H1 (cell line): ENCODE measurements at regions not wholly inside any gene's neighbourhood (a gene's known extent, or its start where the extent isn't known, plus 50 kb on each side); places are given as distances from the start of the nearest gene placed in this dataset.

Experiments used
- CTCF ChIA-PET: fragments of 300-600 bp; sonication (Branson Sonifier 250); formaldehyde crosslinking; loops from one replicate; lab custom pipeline; 2021; ENCODE audit not compliant: partially characterized antibody; lab: Charles Lee
- POLR2A ChIA-PET: fragments of 300-600 bp; sonication (Branson Sonifier 250); formaldehyde crosslinking; loops from one replicate; lab custom pipeline; 2021; ENCODE audit warnings: inconsistent platforms; ENCODE audit not compliant: partially characterized antibody; lab: Charles Lee
- DNase-seq, 2 experiments: peaks; one replicate each; pipeline versions ENCODE4 v3.0.0 to v3.0.0-alpha.2; 2010 to 2022; ENCODE audit warnings: low spot score in 2 of 2, low read depth in 1 of 2, mixed read lengths in 1 of 2
- FAIRE-seq: peaks from 2 replicates; lab custom pipeline; 2011; peaks lifted over from hg19 to GRCh38; lab: Jason Lieb, UNC
- H2AFZ ChIP-seq: 2 replicates; pipeline ENCODE4 v1.8.1; 2012; ENCODE audit warnings: low read length, inconsistent platforms
- H2AK5ac ChIP-seq: 2 replicates; pipeline ENCODE4 v1.6.1; 2013; ENCODE audit warnings: low read depth, low read length
- H2BK120ac ChIP-seq: replicated peaks from 2 replicates; pipeline ENCODE3; 2013; ENCODE audit warnings: low read depth, low read length, inconsistent platforms
- H2BK12ac ChIP-seq: 2 replicates; pipeline ENCODE4 v1.6.1; 2013; ENCODE audit warnings: low read depth, low read length
- H2BK15ac ChIP-seq: 2 replicates; pipeline ENCODE4 v1.6.1; 2013; ENCODE audit warnings: low read length
- H2BK20ac ChIP-seq: 2 replicates; pipeline ENCODE4 v1.6.1; 2013; ENCODE audit warnings: low read length
- H2BK5ac ChIP-seq: 2 replicates; pipeline ENCODE4 v1.6.1; 2013; ENCODE audit warnings: low read depth, low read length
- H3K14ac ChIP-seq: 2 replicates; pipeline ENCODE4 v1.6.1; 2013; ENCODE audit warnings: inconsistent platforms; ENCODE audit not compliant: insufficient read length
- H3K18ac ChIP-seq: 2 replicates; pipeline ENCODE4 v1.6.1; 2013; ENCODE audit warnings: low read length; ENCODE audit errors: extremely low read depth
- H3K23ac ChIP-seq: 2 replicates; pipeline ENCODE4 v1.6.1; 2013; ENCODE audit warnings: inconsistent platforms; ENCODE audit not compliant: insufficient read length
- H3K23me2 ChIP-seq: 2 replicates; pipeline ENCODE4 v1.6.1; 2013; ENCODE audit warnings: low read depth, low read length
- H3K27ac ChIP-seq: 2 replicates; pipeline ENCODE4 v1.6.1; 2011; ENCODE audit warnings: low read depth, low read length, inconsistent platforms
- H3K27me3 ChIP-seq, 4 experiments: replicated peaks in 1 of 4; 1 replicate in 1 of 4; 2 replicates in 3 of 4; pipeline versions ENCODE4 v1.6.1 to v1.8.1; 2011 to 2013; ENCODE audit warnings: low read length in 3 of 4, mild to moderate bottlenecking in 3 of 4, inconsistent platforms in 2 of 4, mixed read lengths in 2 of 4, moderate library complexity in 1 of 4; ENCODE audit not compliant: control insufficient read depth in 3 of 4, insufficient read depth in 3 of 4; ENCODE audit errors: extremely low read depth in 1 of 4
- H3K36me3 ChIP-seq, 4 experiments: 2 replicates each; pipeline versions ENCODE4 v1.6.1 to v1.8.1; 2011 to 2013; ENCODE audit warnings: mild to moderate bottlenecking in 4 of 4, low read length in 3 of 4, moderate library complexity in 2 of 4, control low read depth in 1 of 4, inconsistent platforms in 1 of 4; ENCODE audit not compliant: insufficient read depth in 4 of 4, control insufficient read depth in 2 of 4
- H3K4ac ChIP-seq: replicated peaks from 2 replicates; pipeline ENCODE3; 2013; ENCODE audit warnings: low read length, low read depth, mixed read lengths, inconsistent platforms; ENCODE audit not compliant: insufficient read length
- H3K4me1 ChIP-seq, 4 experiments: replicated peaks in 1 of 4; 1 replicate in 1 of 4; 2 replicates in 3 of 4; pipeline versions ENCODE4 v1.6.1 to v1.8.1; 2011 to 2013; ENCODE audit warnings: low read length in 3 of 4, inconsistent platforms in 2 of 4, mixed read lengths in 1 of 4; ENCODE audit not compliant: insufficient read depth in 4 of 4, control insufficient read depth in 3 of 4
- H3K4me2 ChIP-seq, 2 experiments: 2 replicates each; pipeline versions ENCODE4 v1.6.1 to v1.8.1; 2011 to 2013; ENCODE audit warnings: low read depth in 2 of 2, low read length in 2 of 2, control low read depth in 1 of 2, inconsistent platforms in 1 of 2, mild to moderate bottlenecking in 1 of 2; ENCODE audit not compliant: insufficient read depth in 1 of 2
- H3K4me3 ChIP-seq, 4 experiments: fragments of 200-600, 300-600 bp in 1 of 4; sonication (generic), shearing (Covaris generic), sonication (Bioruptor Twin) in 1 of 4; 2 replicates each; pipeline versions ENCODE4 v1.5.1 to v1.8.1; 2011 to 2016; ENCODE audit warnings: low read length in 4 of 4, low read depth in 3 of 4, control low read depth in 2 of 4, inconsistent platforms in 2 of 4, mild to moderate bottlenecking in 2 of 4, mixed read lengths in 1 of 4, moderate library complexity in 1 of 4; ENCODE audit not compliant: insufficient read depth in 2 of 4; ENCODE audit errors: extremely low read depth in 1 of 4
- H3K56ac ChIP-seq: replicated peaks from 2 replicates; pipeline ENCODE3; 2013; ENCODE audit warnings: low read depth, mild to moderate bottlenecking, mixed read lengths, low read length, inconsistent platforms; ENCODE audit not compliant: insufficient read length
- H3K79me1 ChIP-seq: 2 replicates; pipeline ENCODE4 v1.6.1; 2013; ENCODE audit warnings: low read depth, low read length, control low read depth
- H3K79me2 ChIP-seq, 2 experiments: 2 replicates each; pipeline versions ENCODE4 v1.6.1 to v1.8.1; 2012 to 2013; ENCODE audit warnings: low read length in 2 of 2, mild to moderate bottlenecking in 2 of 2, inconsistent platforms in 1 of 2; ENCODE audit not compliant: insufficient read depth in 2 of 2, control insufficient read depth in 1 of 2
- H3K9ac ChIP-seq, 4 experiments: replicated peaks in 1 of 4; 1 replicate in 1 of 4; 2 replicates in 3 of 4; pipeline versions ENCODE4 v1.6.1 to v1.8.1; 2011 to 2013; ENCODE audit warnings: low read depth in 3 of 4, low read length in 3 of 4, control low read depth in 2 of 4, mild to moderate bottlenecking in 2 of 4, moderate library complexity in 2 of 4, inconsistent platforms in 1 of 4; ENCODE audit errors: extremely low read depth in 1 of 4
- H3K9me3 ChIP-seq, 2 experiments: 2 replicates each; pipeline versions ENCODE4 v1.6.1 to v1.8.1; 2012 to 2013; ENCODE audit warnings: mild to moderate bottlenecking in 2 of 2, moderate library complexity in 2 of 2, control low read depth in 1 of 2, inconsistent platforms in 1 of 2, low read depth in 1 of 2, low read length in 1 of 2, mixed read lengths in 1 of 2; ENCODE audit not compliant: insufficient read depth in 2 of 2
- H4K20me1 ChIP-seq, 2 experiments: replicated peaks in 1 of 2; 2 replicates each; pipeline versions ENCODE3 to v1.8.1; 2011 to 2013; ENCODE audit warnings: inconsistent platforms in 2 of 2, low read length in 2 of 2, mild to moderate bottlenecking in 1 of 2; ENCODE audit not compliant: insufficient read depth in 2 of 2, control insufficient read depth in 1 of 2
- H4K5ac ChIP-seq: 2 replicates; pipeline ENCODE4 v1.6.1; 2013; ENCODE audit warnings: low read length, low read depth, mixed read lengths, inconsistent platforms; ENCODE audit not compliant: insufficient read length
- H4K8ac ChIP-seq: 2 replicates; pipeline ENCODE4 v1.8.0; 2013; ENCODE audit warnings: mild to moderate bottlenecking, moderate library complexity, low read length, inconsistent platforms; ENCODE audit not compliant: insufficient read depth; ENCODE audit errors: extremely low read depth
- H4K91ac ChIP-seq: replicated peaks from 2 replicates; pipeline ENCODE3; 2013; ENCODE audit warnings: low read length, mixed read lengths, inconsistent platforms; ENCODE audit not compliant: insufficient read length
- CHD1 ChIP-seq: IDR thresholded peaks from 2 replicates; pipeline ENCODE4 v1.6.1; 2012; ENCODE audit warnings: low read depth, low read length, improper control_type of control experiment
- CTBP2 ChIP-seq: IDR thresholded peaks from 2 replicates; pipeline ENCODE4 v1.7.0; 2011; ENCODE audit warnings: borderline replicate concordance, mild to moderate bottlenecking, moderate library complexity, mixed read lengths, low read length; ENCODE audit not compliant: insufficient read depth, insufficient read length
- GTF2F1 ChIP-seq: IDR thresholded peaks from 2 replicates; pipeline ENCODE4 v1.6.1; 2012; ENCODE audit warnings: low read depth, low read length, improper control_type of control experiment, borderline replicate concordance
- HDAC2 ChIP-seq, 2 experiments: fragments of 300-600 bp in 1 of 2; sonication (generic) in 1 of 2; IDR thresholded peaks; 2 replicates each; pipeline ENCODE4 v1.6.1; 2011 to 2012; ENCODE audit warnings: low read depth in 2 of 2, low read length in 2 of 2, mild to moderate bottlenecking in 2 of 2, moderate library complexity in 2 of 2, borderline replicate concordance in 1 of 2, inconsistent platforms in 1 of 2
- MAX ChIP-seq: IDR thresholded peaks from 2 replicates; pipeline ENCODE4 v1.6.1; 2012; ENCODE audit warnings: inconsistent platforms
- PHF8 ChIP-seq: fragments of 200-600 bp; sonication (generic); conservative IDR thresholded peaks from 2 replicates; pipeline ENCODE4 v1.7.1; 2012; ENCODE audit warnings: low read depth, mild to moderate bottlenecking, inconsistent platforms, low read length, moderate library complexity
- POU5F1 ChIP-seq: IDR thresholded peaks from 2 replicates; pipeline ENCODE4 v1.6.1; 2011; ENCODE audit warnings: low read depth, mild to moderate bottlenecking, low read length, moderate library complexity
- RXRA ChIP-seq: IDR thresholded peaks from 2 replicates; pipeline ENCODE4 v1.6.1; 2011; ENCODE audit warnings: low read depth, mild to moderate bottlenecking, low read length, moderate library complexity; ENCODE audit not compliant: insufficient read depth
- SP1 ChIP-seq: IDR thresholded peaks from 2 replicates; pipeline ENCODE4 v1.6.1; 2011; ENCODE audit warnings: low read depth, low read length
- SP4 ChIP-seq: IDR thresholded peaks from 2 replicates; pipeline ENCODE4 v1.6.1; 2012; ENCODE audit warnings: low read length, inconsistent platforms
- TAF1 ChIP-seq: IDR thresholded peaks from 2 replicates; pipeline ENCODE4 v1.6.1; 2011; ENCODE audit warnings: mild to moderate bottlenecking, low read depth, low read length
- WGBS, 2 experiments: shearing (Covaris generic) in 1 of 2; methylation state at CpG; one replicate each; pipeline versions ENCODE4 v1.1.6 to v1.1.7; 2013 to 2015; ENCODE audit warnings: low lambda C conversion rate in 2 of 2, mixed read lengths in 2 of 2, inconsistent platforms in 1 of 2, low coverage in 1 of 2, missing lambda C conversion rate in 1 of 2; ENCODE audit not compliant: insufficient replicate concordance in 2 of 2, insufficient coverage in 1 of 2, insufficient read length in 1 of 2; ENCODE audit errors: extremely low coverage in 1 of 2, missing lambda C conversion rate in 1 of 2; 5-methylcytosine and 5-hydroxymethylcytosine counted together
- TF ChIP-seq, protein P1 (sequence below), 3 experiments: IDR thresholded peaks; 1 replicate in 2 of 3; 2 replicates in 1 of 3; pipeline versions ENCODE4 v1.5.1 to v1.6.1; 2011; ENCODE audit warnings: low read length in 3 of 3, mild to moderate bottlenecking in 3 of 3, inconsistent platforms in 2 of 3, low read depth in 1 of 3, moderate library complexity in 1 of 3; ENCODE audit not compliant: insufficient read depth in 1 of 3; ENCODE audit errors: control extremely low read depth in 1 of 3

- no peak overlapping the region for H3K4ac ChIP-seq
- ChIA-PET POLR2A (no interaction called here), CTCF (interaction anchor here (0.8 to 2.5 kb wide), 2 partner anchors 9 to 10 kb away, joined by 3 to 12 read pairs; no protein-coding TSS in a partner anchor)
- no peaks in the 10 kb centered on the region for H4K20me1 ChIP-seq
- no peak overlapping the region for H2BK5ac ChIP-seq
- H4K5ac ChIP-seq: no peak overlapping the region
- H3K14ac ChIP-seq: no peak overlapping the region
- H2BK20ac ChIP-seq: no peak overlapping the region
- 92% methylated on average over 1 of the region's 1 CpG; no CpG with 5 or more reads in 1 of the 2 experiments for WGBS, 2 experiments
- H3K4me3 ChIP-seq: no peak overlapping the region
- H3K56ac ChIP-seq: no peak overlapping the region
- H3K4me2 ChIP-seq: no peak overlapping the region
- H4K91ac ChIP-seq: no peak overlapping the region
- no peaks in the 10 kb centered on the region for H3K79me2 ChIP-seq
- no peaks in the 10 kb centered on the region for H3K4me1 ChIP-seq
- H3K23ac ChIP-seq: no peak overlapping the region
- H3K18ac ChIP-seq: no peak overlapping the region
- H3K9ac ChIP-seq: no peak overlapping the region
- H4K8ac ChIP-seq: no peak overlapping the region
- no peak overlapping the region for H3K27ac ChIP-seq
- no peak overlapping the region for H2AK5ac ChIP-seq
- FAIRE-seq: no peak
- no peak for DNase-seq
- no peaks in the 10 kb centered on the region for H3K9me3 ChIP-seq
- H3K36me3 ChIP-seq: no peaks in the 10 kb centered on the region
- no peak overlapping the region for H2BK12ac ChIP-seq
- no peak overlapping the region for H2AFZ ChIP-seq
- H3K79me1 ChIP-seq: no peaks in the 10 kb centered on the region
- no peak overlapping the region for H2BK15ac ChIP-seq
- no peaks in the 10 kb centered on the region for H3K27me3 ChIP-seq
- H3K23me2 ChIP-seq: no peaks in the 10 kb centered on the region; the same call in 1 of the 2 replicates
- H2BK120ac ChIP-seq: no peak overlapping the region
- TF ChIP-seq CTBP2 (no peak), CHD1 (no peak), SP1 (no peak), MAX (no peak), HDAC2 (IDR thresholded peaks at IDR 0.05; ENCODE audit: borderline replicate concordance in 1 of 2, low read depth in 2 of 2, low read length in 2 of 2) (no peak), TAF1 (no peak), RXRA (no peak), POU5F1 (no peak), GTF2F1 (no peak), PHF8 (no peak), SP4 (no peak)
- TF ChIP-seq, protein P1, sequence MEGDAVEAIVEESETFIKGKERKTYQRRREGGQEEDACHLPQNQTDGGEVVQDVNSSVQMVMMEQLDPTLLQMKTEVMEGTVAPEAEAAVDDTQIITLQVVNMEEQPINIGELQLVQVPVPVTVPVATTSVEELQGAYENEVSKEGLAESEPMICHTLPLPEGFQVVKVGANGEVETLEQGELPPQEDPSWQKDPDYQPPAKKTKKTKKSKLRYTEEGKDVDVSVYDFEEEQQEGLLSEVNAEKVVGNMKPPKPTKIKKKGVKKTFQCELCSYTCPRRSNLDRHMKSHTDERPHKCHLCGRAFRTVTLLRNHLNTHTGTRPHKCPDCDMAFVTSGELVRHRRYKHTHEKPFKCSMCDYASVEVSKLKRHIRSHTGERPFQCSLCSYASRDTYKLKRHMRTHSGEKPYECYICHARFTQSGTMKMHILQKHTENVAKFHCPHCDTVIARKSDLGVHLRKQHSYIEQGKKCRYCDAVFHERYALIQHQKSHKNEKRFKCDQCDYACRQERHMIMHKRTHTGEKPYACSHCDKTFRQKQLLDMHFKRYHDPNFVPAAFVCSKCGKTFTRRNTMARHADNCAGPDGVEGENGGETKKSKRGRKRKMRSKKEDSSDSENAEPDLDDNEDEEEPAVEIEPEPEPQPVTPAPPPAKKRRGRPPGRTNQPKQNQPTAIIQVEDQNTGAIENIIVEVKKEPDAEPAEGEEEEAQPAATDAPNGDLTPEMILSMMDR (IDR thresholded peaks at IDR 0.05; ENCODE audit: control extremely low read depth in 1 of 3, insufficient read depth in 1 of 3, low read depth in 1 of 3, low read length in 3 of 3): no peak
Measured at GRCh38 chr13:34411177-34411576, 530.9 kb upstream of the NBEA start.
